GM12865 (cell line): ENCODE measurements at regions not wholly inside any gene's neighbourhood (a gene's known extent, or its start where the extent isn't known, plus 50 kb on each side); places are given as distances from the start of the nearest gene placed in this dataset.

Source experiments
- DNase-seq: peaks from one replicate; pipeline ENCODE4 v3.0.0; 2010; ENCODE audit warnings: low read depth
- H3K4me3 ChIP-seq: 2 replicates; pipeline ENCODE4 v1.5.1; 2011; ENCODE audit warnings: mild to moderate bottlenecking, low read depth, low read length, control low read depth
- CTCF ChIP-seq: IDR thresholded peaks from 2 replicates; pipeline ENCODE4 v1.5.1; 2011; ENCODE audit warnings: low read length, control low read depth, low read depth, inconsistent platforms; ENCODE audit not compliant: insufficient read depth; ENCODE audit errors: missing control alignments

- no peak for TF ChIP-seq CTCF
- DNase-seq = no peak
Observed at GRCh38 chr14:97916100-97916499, 1118.9 kb downstream of the VRK1 start.

GRCh38 chr14:97916669-97917568 is 1119.7 kb downstream of the VRK1 start:
- no peak for DNase-seq
- no peak overlapping the region for H3K4me3 ChIP-seq
- no peak for TF ChIP-seq CTCF

More at GRCh38 chr14:97916100-97916499, 1118.9 kb downstream of the VRK1 start:
- no peak overlapping the region for H3K4me3 ChIP-seq

DNA sequence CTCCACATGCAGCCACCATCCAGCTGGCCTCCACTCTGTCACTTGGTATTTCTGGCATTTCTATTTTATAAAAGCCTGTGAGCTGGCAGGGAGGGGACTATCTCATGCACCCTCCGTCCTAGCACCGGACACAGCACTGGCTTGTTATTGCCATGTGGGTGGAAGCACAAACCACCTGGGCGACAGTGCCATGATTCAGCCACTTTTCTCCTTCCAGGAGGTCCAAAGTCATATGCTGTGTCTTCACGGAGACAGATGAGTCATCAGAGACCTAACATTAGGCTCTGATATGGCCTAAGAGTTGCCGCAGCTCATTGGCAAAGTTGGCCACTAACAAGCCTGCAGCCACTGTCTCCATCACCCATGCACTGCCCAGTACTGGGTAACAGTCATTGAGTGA is 1123.0 kb downstream of the VRK1 start:
- H3K4me3 ChIP-seq = no peak overlapping the region
- TF ChIP-seq CTCF = no peak
- no peak for DNase-seq

- no peak overlapping the region for H3K4me3 ChIP-seq
- no peak for TF ChIP-seq CTCF
- no peak for DNase-seq
Observed at GRCh38 chr14:97921296-97921695, 1124.1 kb downstream of the VRK1 start.

GRCh38 chr14:97924922-97925613 is 1127.9 kb downstream of the VRK1 start:
- TF ChIP-seq CTCF = no peak
- no peak for DNase-seq
- no peak overlapping the region for H3K4me3 ChIP-seq

DNA sequence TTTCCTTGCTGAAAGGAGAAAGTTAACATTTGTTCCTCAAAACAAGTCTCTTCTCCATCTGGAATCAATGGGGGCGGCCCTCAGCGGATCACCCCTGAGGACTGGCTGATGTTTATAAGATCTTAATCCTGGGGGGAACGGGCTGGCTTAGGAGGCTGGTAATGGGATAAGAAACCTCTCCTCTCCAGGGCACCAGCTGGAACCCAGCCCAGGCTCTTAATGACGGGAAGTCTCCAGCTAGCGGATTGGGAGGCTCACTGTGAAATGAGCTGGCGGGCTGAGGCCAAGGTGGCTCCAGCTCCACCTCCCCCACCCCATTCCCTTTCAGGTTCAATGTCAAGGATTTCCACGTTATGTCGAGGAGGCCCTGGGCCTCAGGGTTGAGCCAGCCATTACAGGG is 1133.0 kb downstream of the VRK1 start:
- H3K4me3 ChIP-seq = no peak overlapping the region
- TF ChIP-seq CTCF = no peak
- DNase-seq = no peak
